ENCODE measurements at regions not wholly inside any gene's neighbourhood (a gene's known extent, or its start where the extent isn't known, plus 50 kb on each side); places are given as distances from the start of the nearest gene placed in this dataset.

DNA sequence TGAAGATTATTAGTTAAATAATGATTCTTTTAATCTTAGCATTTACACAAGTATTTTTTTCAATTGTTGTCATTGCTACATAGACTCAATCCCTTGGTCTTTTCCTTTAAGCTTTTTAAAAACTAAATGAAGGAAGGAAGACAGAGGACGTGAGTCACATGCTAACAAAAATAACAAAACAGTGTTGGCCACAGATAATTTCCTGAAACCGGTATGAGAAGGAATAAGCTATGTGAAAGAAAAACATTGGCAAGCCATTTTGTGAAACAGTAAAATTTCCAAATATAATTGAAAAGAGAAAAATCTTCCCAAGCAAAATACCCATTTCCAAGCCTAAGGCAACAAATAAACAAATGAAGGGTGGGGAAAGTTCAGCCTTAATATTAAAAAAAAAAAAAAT, 223.0 kb downstream of the AHR start:
- no peak for DNase-seq (ENCODE audit: low spot score)

GRCh38 chr7:17523813-17524739, 225.6 kb downstream of the AHR start:
- DNase-seq (ENCODE audit: low spot score) = no peak

DNA sequence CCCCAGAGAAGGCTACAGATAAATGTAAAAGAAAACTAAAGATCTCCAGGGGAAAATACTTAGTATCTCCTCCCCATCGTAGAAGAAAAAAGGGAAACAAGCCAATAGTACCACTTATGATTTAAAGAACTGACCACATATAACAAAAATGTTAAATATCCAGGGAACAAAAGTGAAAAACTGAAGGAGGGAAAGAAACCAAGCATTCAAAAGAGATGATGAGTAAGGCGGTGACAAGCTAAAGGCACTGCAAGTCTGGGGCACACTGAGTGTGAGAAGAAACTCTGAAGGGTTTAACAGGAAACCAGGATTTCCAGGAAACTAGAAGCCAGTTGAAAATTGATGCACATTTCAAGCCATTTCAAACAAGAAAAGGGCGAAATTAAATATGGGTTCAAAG, 226.3 kb downstream of the AHR start:
- no peak for DNase-seq (ENCODE audit: low spot score)

GRCh38 chr7:17526621-17527020, 228.2 kb downstream of the AHR start:
- no peak for DNase-seq (ENCODE audit: low spot score)

DNA sequence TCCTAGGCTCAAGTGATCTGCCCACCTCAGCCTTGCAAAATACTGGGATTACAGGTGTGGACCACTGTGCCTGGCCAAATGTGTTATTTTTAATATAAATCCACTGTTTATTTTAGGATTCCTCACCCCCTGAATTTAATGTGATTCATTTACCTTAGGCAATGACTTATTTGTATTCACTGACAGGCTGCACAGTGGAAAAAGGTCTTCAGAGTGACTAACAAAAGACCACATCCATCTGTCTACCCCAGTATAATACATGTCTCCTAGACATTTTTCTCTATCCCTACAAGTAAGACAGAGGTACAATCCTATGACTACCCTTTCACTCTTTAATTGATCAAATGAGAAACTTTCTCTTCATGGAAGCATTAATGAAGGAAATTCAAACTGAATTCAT, 230.2 kb downstream of the AHR start:
- no peak for DNase-seq (ENCODE audit: low spot score)

GRCh38 chr7:17530244-17530643, 231.8 kb downstream of the AHR start:
- DNase-seq (ENCODE audit: low spot score) = no peak

- DNase-seq (ENCODE audit: low spot score) = no peak
Measured at GRCh38 chr7:17530741-17531421, 232.4 kb downstream of the AHR start.

DNA sequence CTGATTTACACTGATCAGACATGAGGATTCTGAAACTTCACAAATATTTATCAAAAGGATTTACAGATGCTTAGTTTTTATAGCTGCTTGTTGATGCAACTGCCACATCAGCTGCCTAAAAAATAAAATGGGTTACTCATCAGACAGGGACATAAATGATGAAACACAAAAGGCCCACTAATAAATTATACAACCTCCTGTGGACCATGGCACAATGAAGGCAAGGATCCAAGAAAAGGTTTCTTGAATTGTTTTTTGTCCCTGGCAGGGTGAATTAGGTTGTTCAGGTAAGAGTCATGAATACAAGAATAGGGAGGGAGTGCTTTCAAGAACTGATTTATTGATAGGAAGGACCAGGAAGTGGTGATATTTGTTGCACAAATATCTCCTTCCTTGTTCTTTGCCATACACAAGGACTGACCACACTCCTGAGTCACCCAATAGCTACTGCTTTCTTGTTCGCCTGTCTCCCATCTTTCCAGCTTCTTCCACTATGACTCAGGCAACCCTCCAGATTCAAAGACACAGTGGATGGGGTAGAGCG, 234.5 kb downstream of the AHR start:
- DNase-seq (ENCODE audit: low spot score) = no peak

GRCh38 chr7:17534348-17534747, 235.9 kb downstream of the AHR start:
- DNase-seq (ENCODE audit: low spot score) = no peak

DNA sequence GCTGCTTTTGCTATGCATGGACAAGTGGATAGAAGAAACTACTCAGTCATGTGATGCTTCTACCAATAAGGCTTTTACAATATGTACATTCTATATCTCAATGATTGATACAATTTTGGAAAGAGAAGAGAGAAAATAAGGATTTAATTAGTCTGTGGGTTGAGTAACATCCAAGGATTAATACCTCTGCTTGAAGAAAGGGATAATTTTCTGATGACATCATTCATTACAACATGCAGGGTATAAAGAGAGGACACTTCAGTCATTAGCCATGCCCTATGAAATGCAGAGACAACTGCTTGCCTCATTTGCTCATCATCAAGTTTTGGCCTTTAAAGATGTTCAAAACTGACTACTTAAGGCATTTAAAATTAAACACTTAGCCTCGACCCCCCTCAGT, 237.3 kb downstream of the AHR start:
- no peak for DNase-seq (ENCODE audit: low spot score)

DNA sequence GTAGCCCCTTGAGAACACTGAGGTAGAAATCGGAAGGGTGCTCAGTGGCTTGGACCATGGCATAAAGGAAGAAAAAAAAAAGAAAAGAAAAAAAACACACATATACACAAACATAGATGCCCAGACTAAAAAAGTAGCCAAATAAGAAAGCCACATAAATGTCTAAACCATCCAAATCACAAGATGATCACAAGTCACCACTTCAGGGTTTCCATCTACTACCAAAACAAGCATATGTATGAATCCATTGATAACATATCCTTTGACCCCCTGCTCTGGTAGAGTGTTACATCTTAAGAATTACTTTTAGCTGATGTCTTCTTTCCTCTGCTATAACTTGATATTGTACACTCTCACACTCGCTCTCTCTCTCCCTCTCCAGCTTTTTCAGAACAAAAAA, 245.9 kb downstream of the AHR start:
- no peak for DNase-seq (ENCODE audit: low spot score)

DNA sequence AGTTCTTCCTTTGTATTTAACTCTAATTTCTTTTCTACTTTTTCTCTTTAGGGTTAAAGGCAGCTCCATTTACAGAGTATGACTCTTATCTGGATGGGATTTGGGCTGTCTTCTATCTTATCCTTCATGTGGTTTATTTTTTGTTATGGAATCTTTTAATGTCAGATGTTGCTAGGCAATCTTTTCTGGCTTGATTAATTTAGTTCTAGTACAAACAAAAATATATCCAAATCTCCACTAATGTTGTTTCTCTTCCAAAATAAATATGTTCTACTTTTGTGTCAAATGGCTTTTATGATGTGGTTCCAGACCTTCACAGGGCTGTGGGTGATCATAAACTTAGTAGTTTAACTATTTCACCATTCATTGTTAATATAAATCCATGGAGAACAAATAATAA, 246.9 kb downstream of the AHR start:
- DNase-seq (ENCODE audit: low spot score) = no peak

DNA sequence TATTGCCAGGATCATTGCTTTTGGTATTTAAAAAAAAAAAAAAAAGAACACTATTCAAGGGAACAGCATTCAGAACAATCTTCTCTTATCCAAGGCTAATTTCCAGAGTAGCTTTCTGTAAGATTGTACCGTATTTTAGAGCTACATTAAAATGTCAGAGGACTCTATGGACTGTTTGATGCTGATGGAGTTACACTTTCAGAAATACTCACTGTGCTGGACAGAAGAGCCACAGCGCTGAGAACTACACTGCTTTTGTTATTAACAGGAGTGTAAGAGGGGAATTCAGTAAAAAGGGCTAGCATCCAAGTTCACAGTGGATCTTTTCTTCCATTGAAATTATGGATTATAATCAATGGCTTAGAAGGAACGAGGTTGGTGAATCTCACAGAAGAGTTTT, 247.7 kb downstream of the AHR start:
- no peak for DNase-seq (ENCODE audit: low spot score)

DNA sequence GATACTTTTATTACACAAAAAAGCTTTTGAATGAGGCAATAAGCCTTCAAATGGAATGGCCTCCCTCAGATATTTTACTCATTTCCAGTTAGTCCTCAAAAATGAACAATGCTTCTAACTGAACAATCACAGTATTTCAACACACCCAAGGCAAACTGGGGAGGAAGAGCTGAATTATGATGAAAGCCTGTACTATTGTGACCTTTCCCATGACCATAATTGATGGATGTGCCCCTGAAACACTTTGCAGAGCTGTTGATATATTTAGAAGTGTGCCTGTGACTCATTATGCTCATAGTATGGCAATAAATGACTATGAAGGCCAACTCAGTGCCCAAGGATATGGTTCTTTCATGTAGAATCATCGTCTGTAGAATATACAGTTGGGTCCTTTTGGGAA, 248.1 kb downstream of the AHR start:
- peak; percentile 6 for DNase-seq (ENCODE audit: low spot score)

GRCh38 chr7:17548014-17548653, 249.7 kb downstream of the AHR start:
- peak; percentile 10 for DNase-seq (ENCODE audit: low spot score)

DNA sequence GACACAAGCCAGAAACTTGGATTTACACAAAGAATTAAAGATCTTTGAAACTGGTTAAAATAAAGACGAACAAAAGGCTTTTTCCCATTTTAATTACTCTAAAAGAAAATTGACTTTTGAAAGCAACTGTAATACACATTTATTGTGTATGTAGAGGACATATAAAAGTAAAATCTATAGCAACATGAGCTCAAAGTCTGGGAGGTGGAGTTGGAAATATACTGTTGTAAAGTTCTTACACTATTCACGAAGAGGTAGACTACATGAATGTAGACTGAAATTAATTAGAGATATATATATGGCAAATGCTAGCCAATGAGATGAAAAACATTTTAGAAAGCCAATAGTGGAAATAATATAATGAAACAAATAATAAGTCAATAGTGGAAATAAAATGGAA, 251.0 kb downstream of the AHR start:
- no peak for DNase-seq (ENCODE audit: low spot score)

GRCh38 chr7:17552373-17552772, 253.9 kb downstream of the AHR start:
- no peak for DNase-seq (ENCODE audit: low spot score)

GRCh38 chr7:17552952-17553351, 254.5 kb downstream of the AHR start:
- no peak for DNase-seq (ENCODE audit: low spot score)

DNA sequence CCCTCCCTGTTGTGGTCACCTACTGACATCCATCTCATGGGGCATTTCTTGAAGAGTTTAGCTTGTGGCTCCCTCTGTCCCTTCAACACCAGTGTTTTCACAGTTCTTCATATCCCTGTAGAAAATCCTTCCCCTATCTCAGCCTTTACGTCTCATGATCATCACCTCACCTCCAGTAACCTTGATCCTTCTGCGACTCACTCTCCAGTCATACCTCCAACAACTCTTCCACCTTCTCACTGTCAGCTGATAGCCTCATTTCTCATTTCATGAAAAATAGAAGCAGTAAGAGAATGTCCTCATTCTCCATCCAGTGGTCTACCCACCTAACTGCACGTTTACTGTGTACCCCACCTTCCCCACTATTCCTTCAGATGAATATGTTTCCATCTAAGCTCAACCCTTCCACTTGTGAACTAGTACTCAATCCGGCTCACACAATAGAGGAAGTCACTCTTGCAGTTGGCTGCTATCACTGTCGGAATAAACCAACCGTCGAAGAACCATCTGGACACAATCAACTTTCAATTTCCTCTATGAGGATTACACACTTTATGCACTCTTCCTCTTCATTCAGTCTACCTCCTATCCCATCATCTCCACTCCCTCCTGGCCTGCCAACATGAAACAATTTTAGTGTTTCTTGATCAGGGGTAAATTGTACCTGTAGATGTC, 256.0 kb downstream of the AHR start:
- DNase-seq (ENCODE audit: low spot score) = no peak

DNA sequence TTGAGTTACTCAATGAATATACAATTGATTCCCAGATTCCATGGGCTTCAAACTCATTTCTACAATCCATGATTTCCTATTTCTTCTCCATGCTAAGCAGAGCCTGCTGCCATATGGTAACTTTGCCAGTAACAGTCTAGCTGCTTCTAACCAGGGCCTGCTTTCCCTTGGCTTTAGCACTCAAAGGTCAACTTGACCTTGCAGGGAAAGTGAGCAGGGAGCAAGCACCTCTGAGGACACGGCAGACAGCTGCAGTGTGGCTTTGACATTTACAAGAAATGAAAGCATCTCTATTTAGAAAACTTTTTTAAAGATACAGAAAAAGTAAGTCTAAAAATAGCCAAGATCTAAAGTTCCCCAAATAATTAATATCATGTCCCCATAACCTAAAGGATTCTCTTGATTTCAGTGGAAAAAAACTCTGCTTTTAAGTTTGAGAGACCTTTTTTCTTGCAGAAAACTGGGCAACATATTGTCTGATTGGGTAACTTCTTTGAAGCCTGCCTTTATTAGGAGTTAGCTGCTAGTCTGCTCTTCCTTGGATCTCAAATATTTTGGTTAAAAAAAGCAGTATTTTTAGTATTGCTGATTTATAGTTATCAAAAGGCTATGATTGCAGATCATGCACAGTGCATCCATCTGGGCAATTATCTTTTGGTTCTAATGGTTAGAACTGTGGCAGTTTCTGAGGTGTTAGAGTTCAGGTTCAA, 257.9 kb downstream of the AHR start:
- DNase-seq (ENCODE audit: low spot score) = no peak

- DNase-seq (ENCODE audit: low spot score) = no peak
Measured at GRCh38 chr7:17557251-17557671, 258.8 kb downstream of the AHR start.

DNA sequence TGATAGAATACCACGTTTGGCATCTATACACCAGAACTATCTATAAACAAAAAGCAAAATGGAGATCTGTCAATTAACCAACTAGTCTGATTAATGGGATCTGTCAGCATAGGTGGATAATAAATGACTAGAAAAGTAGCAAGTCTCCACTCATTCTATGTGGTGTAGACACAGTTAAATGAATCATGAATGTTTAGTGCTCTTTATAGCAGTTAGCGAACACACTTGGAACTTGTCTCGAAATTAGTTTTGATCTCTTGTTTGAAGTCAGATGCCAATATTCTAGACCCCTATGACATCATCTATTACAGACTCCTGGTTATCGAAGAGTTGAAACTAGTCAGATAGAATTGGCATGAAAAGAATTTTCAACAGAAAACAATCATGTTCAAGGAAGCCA, 259.7 kb downstream of the AHR start:
- DNase-seq (ENCODE audit: low spot score) = no peak
